NCI-H446 treated with DMSO at 0.1 percent for 48 hours (cell line): ENCODE measurements at regions not wholly inside any gene's neighbourhood (a gene's known extent, or its start where the extent isn't known, plus 50 kb on each side); places are given as distances from the start of the nearest gene placed in this dataset.

Source experiments
- DNase-seq: peaks from one replicate; lab custom pipeline; 2025; lab: John Stamatoyannopoulos, UW

DNA sequence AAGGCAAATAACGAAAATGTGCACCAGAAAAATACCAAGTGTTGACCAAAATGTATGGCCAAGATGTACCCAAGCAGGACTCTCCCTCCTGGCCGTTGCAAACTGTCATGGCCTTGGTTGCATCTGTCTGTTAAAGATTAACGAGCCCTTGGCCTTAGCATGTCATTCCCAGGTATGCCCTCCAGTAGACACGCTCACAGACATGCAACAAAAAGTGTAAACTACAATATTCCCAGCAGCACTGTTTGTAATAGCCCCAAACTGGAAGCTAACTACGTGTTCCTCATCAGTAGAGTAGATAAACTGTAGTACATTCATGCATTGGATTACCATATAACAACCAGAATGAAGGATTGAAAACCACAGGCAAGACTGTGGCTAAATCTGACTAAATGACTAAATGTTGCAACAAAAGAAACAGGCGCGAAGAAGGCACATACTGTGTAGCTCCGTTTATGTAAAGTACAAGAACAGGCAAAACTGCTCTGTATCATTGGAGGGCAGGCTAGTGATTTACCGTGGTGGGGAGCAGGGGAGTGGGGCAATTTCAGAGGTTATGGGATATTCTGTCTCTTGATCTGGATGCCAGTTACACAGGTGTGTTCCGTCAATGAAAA, 232.8 kb upstream of the DIO3 start:
- DNase-seq: no peak

DNA sequence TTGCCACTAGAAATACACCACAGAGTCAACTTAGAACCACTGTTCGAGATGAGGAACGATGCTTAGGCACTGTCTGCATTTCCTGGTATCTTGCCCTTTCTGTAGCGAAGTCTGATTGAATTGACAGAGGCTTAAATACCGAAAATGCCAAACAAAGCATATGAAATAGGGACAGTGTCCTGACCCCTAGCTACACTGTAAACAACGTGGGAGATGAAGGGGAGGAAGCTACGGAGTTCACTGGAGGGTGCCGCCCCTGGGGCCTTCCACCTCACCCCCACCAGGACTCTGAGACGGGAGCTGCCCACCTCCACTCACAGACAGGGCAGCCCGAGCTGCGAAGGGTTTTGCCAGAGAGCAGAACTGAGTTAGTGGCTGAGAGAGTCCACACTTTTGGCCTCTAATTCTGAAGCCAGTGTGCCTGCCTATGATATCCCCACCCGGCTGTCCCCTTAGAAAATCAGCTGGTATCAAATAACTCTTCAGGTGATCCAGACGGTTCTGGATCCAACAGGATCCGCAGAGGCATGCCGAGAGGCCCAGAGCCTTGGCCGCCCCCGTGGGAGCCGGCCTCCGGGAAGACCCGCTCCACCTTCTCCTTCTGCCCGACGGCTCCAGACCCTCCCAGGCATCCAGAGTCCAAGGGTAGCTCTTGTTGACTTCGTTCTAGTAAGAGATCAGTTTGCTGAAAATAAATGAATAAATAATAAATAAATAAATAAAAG, 230.7 kb upstream of the DIO3 start:
- DNase-seq: no peak

DNA sequence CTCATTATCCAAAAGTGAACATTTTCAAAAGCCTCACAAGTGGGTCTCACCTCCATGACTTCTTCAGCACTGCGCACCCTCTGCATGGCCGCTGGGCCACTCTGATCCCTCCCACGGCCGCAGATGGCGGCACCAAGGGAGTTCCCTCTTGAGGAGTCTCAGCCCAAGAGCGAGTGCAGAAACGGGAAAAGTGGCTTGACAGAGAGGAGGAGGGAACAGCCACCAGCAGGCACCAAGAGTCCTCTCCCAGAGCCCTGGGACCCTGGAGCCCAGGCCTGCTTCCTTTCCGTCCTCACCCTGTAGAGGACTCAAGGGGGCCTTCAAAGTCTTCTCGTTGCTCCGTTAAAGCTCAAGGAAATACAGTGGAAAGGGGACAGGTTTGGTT, 230.2 kb upstream of the DIO3 start:
- no peak for DNase-seq

DNA sequence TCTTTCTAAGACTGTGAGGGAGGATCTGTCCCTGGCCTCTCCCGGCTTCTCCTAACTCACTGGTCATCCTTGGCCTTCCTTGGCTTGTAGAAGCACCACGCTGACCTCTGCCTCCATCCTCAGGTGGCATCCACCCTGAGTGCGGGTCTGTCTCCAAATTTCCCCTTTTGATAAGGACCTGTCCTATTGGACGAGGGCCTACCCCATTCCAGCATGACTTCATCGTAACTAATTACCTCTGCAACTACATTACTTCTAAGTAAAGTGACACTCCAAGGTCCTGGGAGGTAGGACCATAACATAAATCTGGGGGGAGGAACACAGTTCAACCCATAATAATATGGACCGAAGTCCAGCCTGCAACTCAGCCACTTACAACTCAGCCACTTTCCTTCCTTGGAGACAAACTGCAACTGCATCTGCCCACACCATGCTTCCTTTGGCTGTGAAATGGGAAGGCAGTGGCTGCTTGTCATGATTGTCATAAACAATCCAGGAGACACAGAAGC, 229.6 kb upstream of the DIO3 start:
- no peak for DNase-seq

DNA sequence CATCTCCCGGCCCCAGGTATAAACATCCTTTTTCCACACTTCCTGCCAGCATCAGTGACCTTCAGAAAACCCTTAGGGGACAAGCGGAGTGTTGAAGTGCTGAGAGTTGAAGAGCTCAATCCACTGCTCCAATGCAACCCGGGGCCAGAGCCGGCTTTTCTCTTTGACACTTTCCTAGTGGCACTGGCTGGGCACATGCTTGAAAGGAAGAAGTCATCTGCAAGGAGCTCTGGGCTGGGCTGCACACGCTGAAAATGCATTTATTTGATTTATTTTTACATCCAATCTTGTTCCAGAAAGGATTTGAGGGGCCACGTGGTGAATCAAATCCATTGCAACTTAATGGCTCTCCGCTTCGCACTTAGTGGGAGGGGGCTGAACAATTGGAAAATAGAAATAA, 229.0 kb upstream of the DIO3 start:
- no peak for DNase-seq

DNA sequence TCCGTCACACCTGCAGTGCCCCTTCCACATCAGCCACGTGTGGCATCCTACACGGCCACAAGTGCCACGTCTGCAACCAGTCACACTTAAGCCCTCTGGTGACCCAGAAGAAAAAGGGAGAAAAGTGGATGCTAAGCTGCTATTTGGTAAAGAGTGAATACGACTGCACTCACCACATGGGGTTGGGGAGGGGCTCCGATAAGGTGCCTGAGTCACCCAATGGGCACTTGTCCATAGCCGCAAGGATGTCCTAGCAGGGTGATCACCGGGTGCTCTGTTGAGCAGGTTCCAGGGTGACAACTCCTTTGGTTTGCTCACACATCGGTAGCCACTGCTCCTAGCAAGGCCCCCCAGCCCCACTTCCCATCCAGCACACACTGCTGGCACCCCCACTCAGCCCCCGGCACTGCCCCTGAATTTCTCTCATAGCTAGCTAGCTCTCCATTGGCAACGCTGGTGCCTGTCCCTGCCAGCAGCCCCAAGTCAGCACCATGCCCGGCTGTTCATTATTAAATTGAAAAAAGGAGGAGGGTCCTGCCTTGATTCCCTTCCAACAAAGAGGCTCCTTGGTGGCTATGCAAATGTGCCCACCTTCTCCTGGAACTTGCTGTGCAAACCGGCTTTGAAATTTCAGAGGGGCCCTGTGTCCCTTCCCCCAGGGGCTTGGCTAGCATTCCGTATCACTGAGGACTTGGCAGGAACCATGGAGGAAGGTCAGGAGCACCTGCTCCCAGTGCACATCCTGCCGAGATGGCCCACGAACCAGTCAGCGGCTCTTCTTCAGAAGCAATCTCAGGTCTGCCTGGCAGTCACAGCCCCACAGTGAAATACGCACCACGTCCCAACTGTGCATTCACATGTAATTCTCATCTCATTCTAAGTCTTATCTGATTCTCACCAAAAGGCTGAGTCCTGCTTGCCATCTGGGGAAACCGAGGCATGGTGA, 227.7 kb upstream of the DIO3 start:
- DNase-seq: no peak

DNA sequence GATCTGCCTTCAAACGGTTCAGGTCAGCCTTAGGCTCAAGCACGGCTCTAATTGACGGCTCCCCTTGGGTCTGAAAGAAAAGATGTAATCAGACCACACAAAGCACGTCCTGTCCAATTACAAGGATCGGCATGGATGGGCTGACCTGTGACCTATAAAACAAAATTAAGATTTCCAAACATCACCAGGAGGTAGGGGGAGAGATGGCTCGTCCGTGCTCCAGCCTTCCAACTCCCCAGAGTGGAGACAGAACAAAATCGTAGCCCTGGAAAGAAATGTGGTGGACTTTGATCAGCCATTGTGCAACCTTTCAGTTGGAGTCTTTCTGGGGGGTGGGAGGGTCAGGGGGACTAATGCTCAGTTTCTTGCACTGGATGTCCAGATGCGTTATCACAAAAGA, 226.6 kb upstream of the DIO3 start:
- no peak for DNase-seq

DNA sequence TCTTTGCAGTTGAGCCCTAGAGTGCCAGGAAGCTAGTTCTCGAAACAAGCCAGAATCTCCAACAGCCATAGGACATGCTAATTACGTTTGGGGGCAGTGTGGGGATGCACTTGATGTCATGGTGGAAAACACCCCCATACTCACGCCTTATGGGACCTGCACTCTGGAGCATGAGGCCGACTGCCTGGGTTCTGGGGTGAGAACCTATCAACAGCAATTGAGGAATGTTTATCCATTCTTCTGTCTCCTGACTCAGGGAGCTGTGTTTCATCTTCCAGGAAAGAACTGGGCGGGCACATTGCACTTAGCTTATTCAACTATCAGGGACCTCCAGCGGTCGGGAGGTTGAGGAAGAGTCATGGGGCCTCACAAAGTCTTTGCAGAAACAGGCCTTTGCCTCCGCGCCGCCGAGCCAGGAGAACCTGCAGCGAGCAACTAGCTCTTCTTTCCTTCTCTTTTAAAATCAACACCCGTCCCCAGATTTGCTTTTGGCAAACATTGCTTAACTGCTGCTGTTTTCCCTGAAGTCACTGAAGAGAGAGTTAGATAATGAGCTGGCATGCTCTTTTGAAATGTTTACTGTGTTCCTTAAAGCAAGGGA, 226.1 kb upstream of the DIO3 start:
- DNase-seq: no peak

DNA sequence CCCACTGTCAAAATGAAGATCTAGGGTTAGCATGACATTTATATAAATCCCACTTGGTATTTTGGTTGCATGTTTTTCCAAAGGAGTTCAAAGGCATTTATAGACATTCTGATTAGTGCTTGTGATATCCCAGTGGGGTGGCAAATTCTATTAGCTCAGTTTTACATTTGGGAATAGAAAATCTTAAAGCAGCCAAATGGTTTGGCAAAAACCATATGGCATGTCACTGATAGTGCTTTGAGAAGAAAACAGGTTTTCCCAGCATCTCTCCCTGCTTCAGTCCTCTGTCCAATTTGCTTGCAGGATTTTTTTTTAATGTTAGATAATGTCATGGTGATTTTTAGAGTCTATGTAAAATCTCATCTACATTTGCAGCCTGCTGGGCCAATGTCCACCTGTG, 225.1 kb upstream of the DIO3 start:
- DNase-seq: no peak

DNA sequence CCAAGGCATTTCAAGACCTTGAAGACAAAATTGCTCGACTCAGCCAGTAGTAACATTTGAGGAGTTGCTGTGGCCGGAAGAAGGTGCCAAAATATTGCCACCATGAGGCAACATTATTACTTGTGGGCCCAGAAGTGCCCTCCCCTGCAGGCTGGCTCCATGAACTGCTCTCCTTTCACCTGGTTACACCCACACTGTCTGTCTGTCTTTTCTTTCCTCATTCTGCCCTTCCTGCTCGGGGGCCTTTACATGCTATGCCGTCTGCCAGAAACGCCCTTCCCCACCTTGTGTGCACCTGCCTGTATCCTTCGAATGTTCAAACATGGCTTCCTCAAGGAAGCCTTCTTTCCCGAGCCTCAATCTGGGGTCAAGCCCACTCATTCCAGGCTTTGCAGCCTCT, 224.2 kb upstream of the DIO3 start:
- no peak for DNase-seq

DNA sequence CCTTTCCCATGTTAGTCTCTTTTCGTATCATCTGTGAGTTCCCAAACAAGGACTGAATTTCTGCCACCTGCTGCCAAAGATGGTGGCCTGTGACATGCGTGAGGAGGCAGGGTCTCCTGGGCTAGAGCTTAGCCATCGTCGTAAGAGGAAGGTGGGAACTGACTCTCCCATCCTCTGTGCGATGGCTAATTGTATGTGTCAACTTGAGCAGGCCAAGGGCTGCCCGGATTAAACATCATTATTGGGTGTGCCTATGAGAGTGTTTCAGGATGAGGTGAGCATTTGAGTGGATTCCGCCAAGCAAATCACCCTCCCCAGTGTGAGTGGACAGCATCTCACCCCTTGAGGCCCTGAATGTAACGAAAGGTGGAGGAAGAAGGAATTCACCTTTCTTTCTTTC, 220.7 kb upstream of the DIO3 start:
- DNase-seq: no peak

DNA sequence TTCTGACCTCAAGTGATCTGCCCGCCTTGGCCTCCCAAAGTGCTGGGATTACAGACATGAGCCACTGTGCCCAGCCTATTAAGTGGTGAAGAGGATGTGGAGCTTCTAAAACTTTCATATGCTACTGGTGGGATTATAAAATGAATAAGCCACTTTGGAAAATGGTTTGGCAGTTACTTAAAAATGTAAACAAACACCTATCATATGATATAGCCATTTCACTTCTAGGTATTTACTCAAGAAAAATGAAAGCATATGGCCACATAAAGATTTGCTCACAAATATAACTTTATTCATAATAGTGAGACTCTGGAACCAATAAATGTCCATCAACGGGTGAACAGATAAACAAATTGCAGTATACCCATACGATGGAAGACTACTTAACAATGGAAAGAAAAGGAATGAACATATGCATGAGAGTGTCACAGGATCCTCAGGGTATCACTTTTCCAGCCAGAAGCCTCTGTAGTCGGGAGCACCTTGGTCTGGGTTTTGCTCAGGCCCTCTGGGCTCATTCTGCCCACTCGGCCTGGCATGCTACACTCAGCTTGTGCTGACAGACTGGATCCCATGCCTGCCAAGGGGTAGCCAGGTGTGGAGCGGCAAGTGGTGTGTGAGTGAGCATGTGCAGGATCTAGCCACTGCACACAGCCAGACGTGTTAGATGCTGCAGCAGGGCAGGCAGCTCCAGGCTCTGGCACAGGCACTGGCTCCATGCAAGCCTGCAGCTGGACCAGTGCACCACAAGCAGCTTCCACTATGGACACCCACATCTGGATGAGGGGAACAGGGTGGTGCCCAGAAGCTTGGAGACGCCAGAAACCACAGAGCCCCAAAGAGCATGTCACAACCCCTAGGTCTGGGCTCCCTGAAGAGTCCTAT, 213.2 kb upstream of the DIO3 start:
- DNase-seq: no peak

DNA sequence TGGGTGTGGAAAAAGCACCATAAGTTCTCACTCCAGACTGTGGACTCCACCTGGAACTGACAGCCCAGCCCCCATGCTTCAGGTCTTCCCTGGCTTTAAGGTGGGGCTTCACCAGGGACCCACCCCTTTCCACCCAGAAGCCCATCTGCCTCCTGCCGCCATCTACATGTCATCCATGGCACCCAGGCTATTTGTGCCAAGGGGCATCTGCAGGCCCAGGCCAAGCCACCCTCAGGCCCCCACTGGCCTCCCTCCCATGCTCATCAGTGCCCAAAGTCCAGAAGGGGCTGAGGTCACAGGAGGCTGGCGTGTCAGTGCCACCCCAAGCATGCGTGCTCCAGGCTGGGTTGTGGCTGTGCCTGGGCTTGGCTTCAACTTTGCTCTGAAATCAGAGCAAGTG, 212.2 kb upstream of the DIO3 start:
- DNase-seq: no peak

DNA sequence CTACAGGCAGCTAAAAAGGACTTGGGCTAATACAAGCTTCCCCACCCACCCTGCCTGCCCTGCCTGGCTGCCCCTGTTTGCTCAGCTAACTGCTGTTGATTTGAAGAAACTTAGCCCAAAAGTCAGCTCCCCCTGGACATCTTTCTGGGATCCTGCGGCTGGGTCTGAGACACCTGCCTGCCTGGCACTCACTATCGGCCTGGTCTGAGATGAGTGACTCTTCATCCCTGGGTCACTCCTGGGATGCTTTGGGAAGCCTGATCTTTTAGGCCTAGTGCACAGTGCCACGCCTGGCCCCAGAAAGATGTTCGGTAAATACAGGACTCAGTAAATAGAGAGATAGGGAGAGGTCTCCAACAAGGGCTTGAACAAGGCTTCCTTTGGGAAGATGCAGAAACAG, 211.3 kb upstream of the DIO3 start:
- DNase-seq: no peak

DNA sequence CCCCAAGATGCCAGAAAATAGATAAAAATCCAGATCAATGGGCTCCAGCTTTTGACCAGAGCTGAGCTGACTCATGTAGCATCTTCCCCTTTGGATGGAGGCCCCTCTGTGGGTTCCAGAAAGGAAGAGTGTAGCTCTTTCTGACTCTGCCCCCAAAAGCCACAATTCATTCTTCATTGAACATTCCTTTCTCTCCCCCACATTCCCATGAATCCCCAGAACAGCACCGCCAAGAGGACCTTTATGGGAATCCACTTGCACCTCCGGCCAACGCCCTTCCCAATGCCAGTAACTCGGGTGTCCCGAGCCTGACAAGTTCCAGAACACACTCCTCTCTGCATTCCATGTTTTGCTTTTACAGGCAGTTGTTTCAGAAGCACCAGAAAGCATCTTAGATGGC, 210.6 kb upstream of the DIO3 start:
- DNase-seq: no peak

DNA sequence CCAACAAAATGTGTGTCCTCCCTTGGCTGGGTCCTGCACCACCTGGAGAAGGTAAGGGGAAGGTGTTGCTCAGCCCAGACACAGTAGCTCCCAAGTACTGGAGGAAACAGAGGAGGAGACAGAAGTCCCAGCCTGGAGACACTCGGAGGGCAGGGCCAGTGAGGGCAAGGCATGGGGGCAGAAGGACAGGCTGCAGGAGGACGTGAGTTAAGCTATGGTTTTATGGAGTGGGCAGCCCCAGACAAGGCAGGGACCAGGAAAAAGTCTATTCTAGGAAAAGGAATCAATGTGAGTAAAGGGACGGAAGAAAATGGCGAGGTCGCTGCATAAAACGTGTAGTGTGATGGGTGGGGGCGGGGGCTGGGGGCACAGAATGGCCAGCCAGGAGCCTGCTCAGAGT, 210.1 kb upstream of the DIO3 start:
- no peak for DNase-seq

DNA sequence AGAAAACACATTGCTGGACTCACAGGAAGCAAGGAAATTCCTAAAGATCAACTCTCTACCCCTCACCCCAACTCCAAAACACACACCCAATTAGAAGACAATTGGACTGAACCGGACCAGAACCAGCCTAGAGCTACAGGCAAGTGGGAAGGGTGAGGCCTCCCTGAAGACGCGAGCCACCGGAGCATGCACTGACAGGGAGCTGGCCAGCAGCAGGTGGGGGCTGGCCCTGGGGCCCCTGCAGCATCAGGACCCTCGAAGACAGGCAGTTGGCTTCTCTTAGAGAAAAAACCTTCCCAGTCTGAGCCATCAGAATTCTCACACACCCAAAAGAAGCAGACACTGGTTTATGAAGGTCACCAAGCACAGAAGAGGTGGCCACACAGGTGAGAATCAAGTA, 209.5 kb upstream of the DIO3 start:
- no peak for DNase-seq

DNA sequence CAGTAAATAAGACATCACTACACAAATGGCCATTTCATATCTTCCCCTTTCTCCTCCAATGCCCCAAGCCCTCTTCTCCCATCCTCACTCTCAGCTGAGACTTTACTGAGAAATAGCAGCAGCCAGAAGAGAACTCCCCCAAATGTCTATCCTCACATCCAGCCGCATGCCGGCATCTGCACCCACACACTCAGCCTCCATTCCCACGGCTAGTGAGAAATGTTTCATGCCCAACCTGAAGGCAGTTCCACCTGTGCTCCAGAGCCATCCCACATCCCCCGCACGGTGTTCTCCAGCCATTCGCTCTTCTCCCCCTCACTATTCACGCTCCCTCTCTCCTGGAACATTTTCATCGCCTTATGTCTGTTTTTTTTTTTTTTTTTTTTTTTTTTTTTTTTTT, 208.7 kb upstream of the DIO3 start:
- DNase-seq: no peak

DNA sequence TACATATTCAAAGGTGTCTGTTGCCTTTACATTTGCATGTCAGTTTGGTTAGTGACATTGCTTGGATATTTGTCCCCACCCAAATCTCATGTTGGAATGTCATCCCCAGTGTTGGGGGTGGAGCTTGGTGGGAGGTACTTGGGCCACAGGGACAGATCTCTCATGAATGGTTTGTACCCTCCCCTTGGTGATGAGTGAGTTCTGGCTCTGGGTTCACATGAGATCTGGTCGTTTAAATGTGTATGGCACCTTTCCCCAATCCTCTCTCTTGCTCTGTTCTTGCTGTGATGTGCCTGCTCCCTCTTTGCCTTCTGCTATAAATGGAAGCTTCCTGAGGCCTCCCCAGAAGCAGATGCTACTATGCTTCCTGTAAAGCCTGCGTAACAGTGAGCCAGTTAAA, 207.9 kb upstream of the DIO3 start:
- DNase-seq: no peak

DNA sequence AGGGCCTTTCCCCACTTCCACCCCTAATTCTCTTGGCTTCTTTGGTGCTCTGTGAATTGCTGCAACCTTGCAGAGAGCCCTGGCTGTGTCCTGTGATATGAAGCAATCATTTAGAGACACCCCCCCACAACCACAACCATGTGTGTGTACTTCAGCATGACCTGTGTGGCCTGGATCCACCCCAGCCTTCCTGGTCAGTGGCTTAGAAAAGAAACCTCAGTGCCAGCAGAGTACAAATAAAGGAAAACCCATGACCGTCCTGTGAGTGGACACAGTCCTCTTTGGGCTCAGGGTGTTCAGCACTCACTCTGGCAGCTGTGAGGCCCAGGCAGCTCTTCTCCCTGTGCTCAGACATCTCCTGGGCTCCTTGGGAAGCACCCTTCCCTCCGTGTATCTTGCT, 206.6 kb upstream of the DIO3 start:
- no peak for DNase-seq

DNA sequence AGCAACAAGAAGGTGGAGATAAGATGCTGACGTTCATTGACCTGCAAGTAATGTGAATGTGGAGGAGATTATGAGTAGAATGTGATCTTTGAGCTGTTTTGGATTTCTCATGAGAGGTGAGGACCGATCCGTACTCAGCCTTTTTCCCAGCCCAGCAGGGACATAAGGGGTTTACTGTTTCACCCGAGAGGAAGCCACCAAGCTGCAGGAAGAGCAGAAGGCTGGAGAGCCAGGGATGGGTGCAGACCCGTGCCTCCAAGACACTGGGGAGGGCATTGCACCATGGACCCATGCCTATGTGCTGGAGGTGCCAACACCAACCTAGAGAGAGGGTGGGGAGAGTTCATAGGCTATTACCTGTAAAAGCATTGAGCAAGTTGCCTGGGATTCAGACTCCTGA, 206.0 kb upstream of the DIO3 start:
- no peak for DNase-seq

DNA sequence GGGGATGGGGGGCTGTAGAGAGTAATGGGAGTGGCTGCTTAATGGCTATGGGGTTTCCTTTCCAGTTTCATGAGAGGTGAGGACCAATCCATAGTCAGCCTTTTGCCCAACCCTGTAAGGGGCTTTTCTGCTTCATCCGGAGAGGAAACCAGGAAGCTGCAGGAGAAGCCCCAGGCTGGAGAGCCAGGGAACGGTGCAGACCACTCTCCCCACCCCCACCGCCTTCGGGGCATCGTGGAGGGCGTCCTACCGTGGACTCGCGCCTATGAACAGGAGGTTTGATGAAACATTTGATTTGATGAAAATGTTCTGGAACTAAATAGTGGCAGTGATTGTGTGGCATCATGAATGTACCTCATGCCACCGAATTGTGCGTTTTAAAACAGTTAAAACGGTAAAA, 204.3 kb upstream of the DIO3 start:
- DNase-seq: no peak
